ENCODE measurements at regions not wholly inside any gene's neighbourhood (a gene's known extent, or its start where the extent isn't known, plus 50 kb on each side); places are given as distances from the start of the nearest gene placed in this dataset.

DNA sequence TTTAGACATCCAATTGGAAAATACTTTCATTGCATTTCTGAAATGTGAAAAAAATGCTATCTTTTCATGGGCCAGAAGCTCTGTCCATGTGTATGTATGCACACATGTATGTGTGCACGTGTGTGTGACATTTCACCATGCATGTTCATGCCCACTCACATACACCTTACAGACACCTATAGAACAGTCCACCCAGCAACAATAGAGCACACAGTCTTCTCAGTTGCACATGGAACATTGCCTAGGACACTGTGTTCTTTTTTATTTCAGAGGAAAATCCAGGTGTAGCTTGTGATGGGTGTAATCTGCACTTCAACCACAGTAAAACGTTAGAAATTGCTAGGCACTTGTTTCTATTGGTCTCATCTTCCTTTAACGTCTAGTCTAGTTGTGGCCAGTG, 114.8 kb upstream of the RGPD4 start:
- H3K36me3 ChIP-seq (ENCODE audit: insufficient read depth, low read length), result no peaks in the 10 kb centered on the region
- H3K4me3 ChIP-seq (ENCODE audit: low read depth, low read length, poor library complexity, severe bottlenecking), result no peak overlapping the region
- no peaks in the 10 kb centered on the region for H3K4me1 ChIP-seq (ENCODE audit: insufficient read depth, low read length, poor library complexity, severe bottlenecking)
- no peak overlapping the region for H3K27ac ChIP-seq (ENCODE audit: low read depth, low read length, poor library complexity, severe bottlenecking)
- intact Hi-C loops (cut with micrococcal nuclease; ENCODE audit: unreplicated experiment), result no loop called here
- H3K79me2 ChIP-seq (ENCODE audit: insufficient read depth, low read depth, low read length), result no peaks in the 10 kb centered on the region
- H3K9me3 ChIP-seq (ENCODE audit: low read length), result no peaks in the 10 kb centered on the region
- H4K20me1 ChIP-seq (ENCODE audit: insufficient read depth, low read length), result no peaks in the 10 kb centered on the region
- H3K4me2 ChIP-seq (ENCODE audit: low read length), result no peak overlapping the region
- no TSS peak for BruUV-seq (replicated peaks)
- H3K9me2 ChIP-seq (ENCODE audit: insufficient read depth, low read length), result no peaks in the 10 kb centered on the region
- H2AFZ ChIP-seq (ENCODE audit: low read length), result no peak overlapping the region
- TF ChIP-seq EZH2phosphoT487 (IDR thresholded peaks at IDR 0.05; ENCODE audit: borderline replicate concordance, low read depth, low read length), result no peak
- TF ChIP-seq, protein P1, sequence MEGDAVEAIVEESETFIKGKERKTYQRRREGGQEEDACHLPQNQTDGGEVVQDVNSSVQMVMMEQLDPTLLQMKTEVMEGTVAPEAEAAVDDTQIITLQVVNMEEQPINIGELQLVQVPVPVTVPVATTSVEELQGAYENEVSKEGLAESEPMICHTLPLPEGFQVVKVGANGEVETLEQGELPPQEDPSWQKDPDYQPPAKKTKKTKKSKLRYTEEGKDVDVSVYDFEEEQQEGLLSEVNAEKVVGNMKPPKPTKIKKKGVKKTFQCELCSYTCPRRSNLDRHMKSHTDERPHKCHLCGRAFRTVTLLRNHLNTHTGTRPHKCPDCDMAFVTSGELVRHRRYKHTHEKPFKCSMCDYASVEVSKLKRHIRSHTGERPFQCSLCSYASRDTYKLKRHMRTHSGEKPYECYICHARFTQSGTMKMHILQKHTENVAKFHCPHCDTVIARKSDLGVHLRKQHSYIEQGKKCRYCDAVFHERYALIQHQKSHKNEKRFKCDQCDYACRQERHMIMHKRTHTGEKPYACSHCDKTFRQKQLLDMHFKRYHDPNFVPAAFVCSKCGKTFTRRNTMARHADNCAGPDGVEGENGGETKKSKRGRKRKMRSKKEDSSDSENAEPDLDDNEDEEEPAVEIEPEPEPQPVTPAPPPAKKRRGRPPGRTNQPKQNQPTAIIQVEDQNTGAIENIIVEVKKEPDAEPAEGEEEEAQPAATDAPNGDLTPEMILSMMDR (conservative IDR thresholded peaks at IDR 0.05; ENCODE audit: low read length), result no peak
- CTCF ChIA-PET (ENCODE audit: unreplicated experiment), result no interaction called here
- POLR2A ChIA-PET, result no interaction called here
- no peak for DNase-seq (ENCODE audit: low spot score)

DNA sequence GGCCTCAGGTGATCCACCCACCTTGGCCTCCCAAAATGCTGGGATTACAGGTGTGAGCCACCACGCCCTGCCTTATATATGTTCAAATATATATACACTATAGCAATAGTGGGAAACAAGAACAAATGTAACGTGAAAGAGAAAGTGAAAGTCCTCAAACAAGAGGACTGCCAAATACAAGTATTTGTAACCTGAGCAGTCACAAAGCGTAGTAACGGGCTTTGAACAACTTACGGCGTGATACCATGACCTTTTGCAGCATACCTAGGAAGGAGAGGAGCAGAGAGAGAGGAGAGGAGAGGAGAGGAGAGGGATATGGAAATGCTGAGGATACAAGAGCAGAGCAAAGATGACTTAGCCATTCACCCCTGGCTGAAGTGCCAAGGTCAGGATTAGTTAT, 113.8 kb upstream of the RGPD4 start:
- ChIA-PET CTCF (ENCODE audit: unreplicated experiment) (no interaction called here), POLR2A (no interaction called here)
- Histone ChIP-seq H3K4me3 (ENCODE audit: low read depth, low read length, poor library complexity, severe bottlenecking) (no peak overlapping the region), H4K20me1 (ENCODE audit: insufficient read depth, low read length) (no peaks in the 10 kb centered on the region), H3K4me1 (ENCODE audit: insufficient read depth, low read length, poor library complexity, severe bottlenecking) (no peaks in the 10 kb centered on the region), H3K27ac (ENCODE audit: low read depth, low read length, poor library complexity, severe bottlenecking) (no peak overlapping the region), H3K36me3 (ENCODE audit: insufficient read depth, low read length) (no peaks in the 10 kb centered on the region), H3K9me3 (ENCODE audit: low read length) (no peaks in the 10 kb centered on the region), H3K4me2 (ENCODE audit: low read length) (no peak overlapping the region), H3K79me2 (ENCODE audit: insufficient read depth, low read depth, low read length) (no peaks in the 10 kb centered on the region), H2AFZ (ENCODE audit: low read length) (no peak overlapping the region), H3K9me2 (ENCODE audit: insufficient read depth, low read length) (no peaks in the 10 kb centered on the region)
- no TSS peak for BruUV-seq (replicated peaks)
- no peak for DNase-seq (ENCODE audit: low spot score)
- intact Hi-C loops (cut with micrococcal nuclease; ENCODE audit: unreplicated experiment), result no loop called here
- TF ChIP-seq, protein P1 (conservative IDR thresholded peaks at IDR 0.05; ENCODE audit: low read length), result no peak
- TF ChIP-seq EZH2phosphoT487 (IDR thresholded peaks at IDR 0.05; ENCODE audit: borderline replicate concordance, low read depth, low read length), result no peak

DNA sequence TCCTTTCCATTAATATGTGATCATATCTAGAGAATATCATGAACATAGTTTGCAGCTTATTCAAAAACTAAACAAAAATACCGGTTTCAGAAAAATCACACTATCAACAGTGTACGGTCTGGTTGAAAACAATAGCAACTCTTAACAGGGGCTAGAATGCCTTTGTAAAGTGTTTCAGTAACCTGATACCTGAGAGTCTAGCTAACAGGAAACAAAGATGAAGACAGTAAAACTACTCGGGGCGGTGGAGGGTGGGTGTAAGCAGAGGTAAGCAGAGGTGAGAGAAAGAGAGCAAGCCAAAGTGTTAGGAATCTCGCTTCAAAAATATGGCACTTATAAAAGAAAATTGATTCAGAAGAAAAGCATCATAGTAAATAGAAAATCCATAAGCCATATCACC, 109.0 kb upstream of the RGPD4 start:
- no peaks in the 10 kb centered on the region for H4K20me1 ChIP-seq (ENCODE audit: insufficient read depth, low read length)
- no peaks in the 10 kb centered on the region for H3K9me2 ChIP-seq (ENCODE audit: insufficient read depth, low read length)
- H3K79me2 ChIP-seq (ENCODE audit: insufficient read depth, low read depth, low read length), result no peaks in the 10 kb centered on the region
- DNase-seq (ENCODE audit: low spot score), result no peak
- no peaks in the 10 kb centered on the region for H3K9me3 ChIP-seq (ENCODE audit: low read length)
- BruUV-seq (replicated peaks), result no TSS peak
- POLR2A ChIA-PET, result no interaction called here
- H3K4me3 ChIP-seq (ENCODE audit: low read depth, low read length, poor library complexity, severe bottlenecking), result no peak overlapping the region
- no peaks in the 10 kb centered on the region for H3K36me3 ChIP-seq (ENCODE audit: insufficient read depth, low read length)
- CTCF ChIA-PET (ENCODE audit: unreplicated experiment), result no interaction called here
- TF ChIP-seq EZH2phosphoT487 (IDR thresholded peaks at IDR 0.05; ENCODE audit: borderline replicate concordance, low read depth, low read length), result no peak
- TF ChIP-seq, protein P1 (conservative IDR thresholded peaks at IDR 0.05; ENCODE audit: low read length), result no peak
- H2AFZ ChIP-seq (ENCODE audit: low read length), result no peak overlapping the region
- H3K27ac ChIP-seq (ENCODE audit: low read depth, low read length, poor library complexity, severe bottlenecking), result no peak overlapping the region
- no peaks in the 10 kb centered on the region for H3K4me1 ChIP-seq (ENCODE audit: insufficient read depth, low read length, poor library complexity, severe bottlenecking)
- intact Hi-C loops (cut with micrococcal nuclease; ENCODE audit: unreplicated experiment), result no loop called here
- no peak overlapping the region for H3K4me2 ChIP-seq (ENCODE audit: low read length)
